ENCODE measurements at regions not wholly inside any gene's neighbourhood (a gene's known extent, or its start where the extent isn't known, plus 50 kb on each side); places are given as distances from the start of the nearest gene placed in this dataset.

GRCh38 chr16:51756447-51757123, 605.5 kb upstream of the SALL1 start:
- H3K36me3 ChIP-seq (ENCODE audit: control insufficient read depth in 4 of 4, insufficient read depth in 4 of 4, low read length in 3 of 4) = no peaks in the 10 kb centered on the region
- H3K9me3 ChIP-seq (ENCODE audit: control extremely low read depth in 1 of 5, control insufficient read depth in 4 of 5, insufficient read depth in 2 of 5, low read depth in 1 of 5, low read length in 4 of 5) = no peaks in the 10 kb centered on the region
- WGBS (ENCODE audit: insufficient coverage) = 52% methylated on average over 11 of the region's 14 CpGs
- no peak overlapping the region for H3K4me3 ChIP-seq (ENCODE audit: control insufficient read depth in 1 of 7, extremely low read depth in 1 of 7, insufficient read depth in 4 of 7, low read depth in 2 of 7, low read length in 6 of 7)
- ChIA-PET POLR2A (no interaction called here), CTCF (interaction anchor here (1.1 kb wide), 1 partner anchor 10 kb away, joined by 3 read pairs; no protein-coding TSS in a partner anchor)
- DNase-seq = no peak
- H3K27me3 ChIP-seq (replicated peaks in 2 of 5; ENCODE audit: control insufficient read depth in 4 of 5, insufficient read depth in 5 of 5, low read length in 4 of 5) = peaks cover 0 to 38% (median 18%) of the 10 kb centered on the region in 5 experiments
- no peak overlapping the region for H3K27ac ChIP-seq (ENCODE audit: insufficient read depth in 1 of 2, low read depth in 1 of 2, low read length in 2 of 2, poor library complexity in 1 of 2, severe bottlenecking in 2 of 2)
- no peaks in the 10 kb centered on the region for H3K4me1 ChIP-seq (ENCODE audit: control extremely low read depth in 1 of 4, control insufficient read depth in 4 of 4, insufficient read depth in 4 of 4, low read length in 3 of 4)

GRCh38 chr16:51755577-51756355, 604.7 kb upstream of the SALL1 start:
- ChIA-PET CTCF (no interaction called here), POLR2A (no interaction called here)
- Histone ChIP-seq H3K4me1 (ENCODE audit: control extremely low read depth in 1 of 4, control insufficient read depth in 4 of 4, insufficient read depth in 4 of 4, low read length in 3 of 4) (no peaks in the 10 kb centered on the region), H3K27ac (ENCODE audit: insufficient read depth in 1 of 2, low read depth in 1 of 2, low read length in 2 of 2, poor library complexity in 1 of 2, severe bottlenecking in 2 of 2) (no peak overlapping the region), H3K4me3 (ENCODE audit: control insufficient read depth in 1 of 7, extremely low read depth in 1 of 7, insufficient read depth in 4 of 7, low read depth in 2 of 7, low read length in 6 of 7) (no peak overlapping the region), H3K27me3 (replicated peaks in 2 of 5; ENCODE audit: control insufficient read depth in 4 of 5, insufficient read depth in 5 of 5, low read length in 4 of 5) (peaks cover 0 to 30% (median 13%) of the 10 kb centered on the region in 5 experiments), H3K9me3 (ENCODE audit: control extremely low read depth in 1 of 5, control insufficient read depth in 4 of 5, insufficient read depth in 2 of 5, low read depth in 1 of 5, low read length in 4 of 5) (no peaks in the 10 kb centered on the region), H3K36me3 (ENCODE audit: control insufficient read depth in 4 of 4, insufficient read depth in 4 of 4, low read length in 3 of 4) (no peaks in the 10 kb centered on the region)
- 86% methylated on average over 1 of the region's 4 CpGs for WGBS (ENCODE audit: insufficient coverage)
- no peak for DNase-seq

GRCh38 chr16:51755039-51755501, 604.0 kb upstream of the SALL1 start:
- POLR2A ChIA-PET = no interaction called here
- Histone ChIP-seq H3K27ac (ENCODE audit: insufficient read depth in 1 of 2, low read depth in 1 of 2, low read length in 2 of 2, poor library complexity in 1 of 2, severe bottlenecking in 2 of 2) (no peak overlapping the region), H3K9me3 (ENCODE audit: control extremely low read depth in 1 of 5, control insufficient read depth in 4 of 5, insufficient read depth in 2 of 5, low read depth in 1 of 5, low read length in 4 of 5) (no peaks in the 10 kb centered on the region), H3K27me3 (replicated peaks in 2 of 5; ENCODE audit: control insufficient read depth in 4 of 5, insufficient read depth in 5 of 5, low read length in 4 of 5) (peaks cover 0 to 28% (median 13%) of the 10 kb centered on the region in 5 experiments), H3K4me1 (ENCODE audit: control extremely low read depth in 1 of 4, control insufficient read depth in 4 of 4, insufficient read depth in 4 of 4, low read length in 3 of 4) (no peaks in the 10 kb centered on the region), H3K36me3 (ENCODE audit: control insufficient read depth in 4 of 4, insufficient read depth in 4 of 4, low read length in 3 of 4) (no peaks in the 10 kb centered on the region), H3K4me3 (ENCODE audit: control insufficient read depth in 1 of 7, extremely low read depth in 1 of 7, insufficient read depth in 4 of 7, low read depth in 2 of 7, low read length in 6 of 7) (no peak overlapping the region)
- CTCF ChIA-PET = no interaction called here
- no peak for DNase-seq
- 37% methylated on average over 11 of the region's 12 CpGs for WGBS (ENCODE audit: insufficient coverage)

DNA sequence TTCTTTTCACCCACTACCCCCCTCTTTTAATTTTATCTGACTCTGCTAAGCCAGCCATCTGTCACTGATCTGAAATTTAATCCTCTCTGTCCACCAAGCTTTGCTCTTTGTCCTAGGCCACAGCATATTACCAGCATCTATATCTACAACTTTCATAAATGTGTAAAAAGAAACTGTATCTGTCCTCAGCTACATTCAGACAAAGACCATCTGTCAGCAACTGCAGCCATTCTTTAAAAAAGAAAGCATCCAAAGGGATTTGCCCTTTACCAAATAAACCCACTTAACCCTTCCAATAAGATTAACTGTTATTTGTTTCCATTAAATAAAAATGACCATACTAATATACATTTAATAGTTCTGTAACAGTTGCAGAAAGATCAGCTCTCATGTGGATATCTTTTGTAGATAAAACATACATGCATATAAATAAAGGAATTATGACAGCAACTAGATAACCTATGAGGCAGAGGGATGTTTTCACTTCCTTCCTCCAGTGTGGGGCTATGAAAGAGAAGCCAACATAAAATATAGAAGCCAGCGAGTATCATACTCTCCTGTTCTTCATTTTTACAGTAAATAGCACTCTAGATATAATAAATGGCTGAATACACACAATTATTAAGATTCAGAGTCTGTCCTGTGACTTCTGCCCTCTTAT, 602.5 kb upstream of the SALL1 start:
- ChIA-PET CTCF (no interaction called here), POLR2A (no interaction called here)
- Histone ChIP-seq H3K4me3 (ENCODE audit: control insufficient read depth in 1 of 7, extremely low read depth in 1 of 7, insufficient read depth in 4 of 7, low read depth in 2 of 7, low read length in 6 of 7) (no peak overlapping the region), H3K9me3 (ENCODE audit: control extremely low read depth in 1 of 5, control insufficient read depth in 4 of 5, insufficient read depth in 2 of 5, low read depth in 1 of 5, low read length in 4 of 5) (no peaks in the 10 kb centered on the region), H3K4me1 (ENCODE audit: control extremely low read depth in 1 of 4, control insufficient read depth in 4 of 4, insufficient read depth in 4 of 4, low read length in 3 of 4) (no peaks in the 10 kb centered on the region), H3K36me3 (ENCODE audit: control insufficient read depth in 4 of 4, insufficient read depth in 4 of 4, low read length in 3 of 4) (no peaks in the 10 kb centered on the region), H3K27ac (ENCODE audit: insufficient read depth in 1 of 2, low read depth in 1 of 2, low read length in 2 of 2, poor library complexity in 1 of 2, severe bottlenecking in 2 of 2) (no peak overlapping the region), H3K27me3 (replicated peaks in 2 of 5; ENCODE audit: control insufficient read depth in 4 of 5, insufficient read depth in 5 of 5, low read length in 4 of 5) (peaks cover 0 to 19% (median 11%) of the 10 kb centered on the region in 5 experiments)
- no CpG with 5 or more reads among the region's 1 CpG for WGBS (ENCODE audit: insufficient coverage)
- DNase-seq = no peak

DNA sequence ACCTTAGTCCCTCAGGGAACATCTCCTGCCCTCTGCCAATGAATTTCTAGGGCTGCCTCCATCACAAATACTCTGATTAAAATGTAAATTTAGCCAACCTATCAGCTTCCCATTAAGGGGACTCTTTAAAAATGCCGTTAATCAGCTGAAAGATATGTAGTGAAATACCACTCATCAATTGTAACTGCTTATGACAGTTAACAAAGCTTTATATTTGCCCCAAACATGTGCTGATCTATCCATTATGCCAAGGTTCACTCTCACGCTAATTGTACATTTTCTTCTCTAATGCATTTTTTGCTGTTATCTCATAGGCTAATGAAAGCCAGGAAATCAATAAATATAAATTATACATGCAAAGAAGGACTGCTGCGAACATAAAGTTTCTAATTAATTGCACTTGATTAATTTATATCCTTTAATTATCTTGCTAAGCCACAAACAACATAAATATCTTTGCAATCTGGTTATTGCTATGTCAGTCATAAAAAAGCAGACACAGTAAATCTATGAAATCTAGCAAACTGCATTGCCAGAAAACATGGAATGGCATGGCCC, 601.4 kb upstream of the SALL1 start:
- no peaks in the 10 kb centered on the region for H3K4me1 ChIP-seq (ENCODE audit: control extremely low read depth in 1 of 4, control insufficient read depth in 4 of 4, insufficient read depth in 4 of 4, low read length in 3 of 4)
- H3K36me3 ChIP-seq (ENCODE audit: control insufficient read depth in 4 of 4, insufficient read depth in 4 of 4, low read length in 3 of 4) = no peaks in the 10 kb centered on the region
- no peak overlapping the region for H3K27ac ChIP-seq (ENCODE audit: insufficient read depth in 1 of 2, low read depth in 1 of 2, low read length in 2 of 2, poor library complexity in 1 of 2, severe bottlenecking in 2 of 2)
- POLR2A ChIA-PET = no interaction called here
- DNase-seq = no peak
- WGBS (ENCODE audit: insufficient coverage) = 100% methylated on average over 2 of the region's 3 CpGs
- CTCF ChIA-PET = interaction anchor here (1.0 kb wide), 1 partner anchor 9 kb away, joined by 4 read pairs; no protein-coding TSS in a partner anchor
- H3K9me3 ChIP-seq (ENCODE audit: control extremely low read depth in 1 of 5, control insufficient read depth in 4 of 5, insufficient read depth in 2 of 5, low read depth in 1 of 5, low read length in 4 of 5) = no peaks in the 10 kb centered on the region
- no peak overlapping the region for H3K4me3 ChIP-seq (ENCODE audit: control insufficient read depth in 1 of 7, extremely low read depth in 1 of 7, insufficient read depth in 4 of 7, low read depth in 2 of 7, low read length in 6 of 7)
- H3K27me3 ChIP-seq (replicated peaks in 2 of 5; ENCODE audit: control insufficient read depth in 4 of 5, insufficient read depth in 5 of 5, low read length in 4 of 5) = peaks cover 0 to 19% (median 11%) of the 10 kb centered on the region in 5 experiments

DNA sequence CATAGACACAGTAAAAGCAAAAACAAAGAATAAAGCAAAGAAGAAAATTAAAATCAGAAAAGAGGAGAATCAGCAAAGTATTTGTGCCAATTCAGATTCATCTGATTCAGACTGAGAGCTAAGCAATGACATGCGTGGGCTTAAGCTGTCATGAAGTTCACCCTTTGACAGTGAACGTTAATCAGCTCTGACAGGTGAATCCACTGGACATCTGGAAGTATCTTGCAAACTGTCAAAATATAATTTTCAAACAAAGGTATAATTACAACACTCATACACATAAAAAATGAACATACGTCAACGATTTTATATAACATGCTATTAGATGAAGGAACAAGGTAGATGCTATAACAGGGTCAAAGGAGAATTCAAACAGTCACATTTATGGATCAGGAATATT, 596.3 kb upstream of the SALL1 start:
- 90% methylated on average over 1 of the region's 4 CpGs for WGBS (ENCODE audit: insufficient coverage)
- CTCF ChIA-PET = no interaction called here
- no peak overlapping the region for H3K27ac ChIP-seq (ENCODE audit: insufficient read depth in 1 of 2, low read depth in 1 of 2, low read length in 2 of 2, poor library complexity in 1 of 2, severe bottlenecking in 2 of 2)
- no peaks in the 10 kb centered on the region for H3K27me3 ChIP-seq (replicated peaks in 2 of 5; ENCODE audit: control insufficient read depth in 4 of 5, insufficient read depth in 5 of 5, low read length in 4 of 5)
- POLR2A ChIA-PET = no interaction called here
- H3K9me3 ChIP-seq (ENCODE audit: control extremely low read depth in 1 of 5, control insufficient read depth in 4 of 5, insufficient read depth in 2 of 5, low read depth in 1 of 5, low read length in 4 of 5) = no peaks in the 10 kb centered on the region
- H3K4me3 ChIP-seq (ENCODE audit: control insufficient read depth in 1 of 7, extremely low read depth in 1 of 7, insufficient read depth in 4 of 7, low read depth in 2 of 7, low read length in 6 of 7) = no peak overlapping the region
- no peaks in the 10 kb centered on the region for H3K36me3 ChIP-seq (ENCODE audit: control insufficient read depth in 4 of 4, insufficient read depth in 4 of 4, low read length in 3 of 4)
- H3K4me1 ChIP-seq (ENCODE audit: control extremely low read depth in 1 of 4, control insufficient read depth in 4 of 4, insufficient read depth in 4 of 4, low read length in 3 of 4) = no peaks in the 10 kb centered on the region
- DNase-seq = no peak

Data from common myeloid progenitor, CD34-positive (primary cell).